ENCODE measurements at regions not wholly inside any gene's neighbourhood (a gene's known extent, or its start where the extent isn't known, plus 50 kb on each side); places are given as distances from the start of the nearest gene placed in this dataset.

- TF ChIP-seq CTCF (conservative IDR thresholded peaks at IDR 0.05) (no peak), EZH2 (IDR thresholded peaks at IDR 0.05; ENCODE audit: low read depth) (no peak)
Observed at GRCh38 chr2:121058852-121059558, 226.0 kb downstream of the TFCP2L1 start.
